Progenitor cell of endocrine pancreas (in vitro differentiated cells): ENCODE measurements at regions not wholly inside any gene's neighbourhood (a gene's known extent, or its start where the extent isn't known, plus 50 kb on each side); places are given as distances from the start of the nearest gene placed in this dataset.

Experiments
- DNase-seq: peaks from one replicate; pipeline ENCODE4 v3.0.0; 2021; ENCODE audit warnings: low spot score; ENCODE audit not compliant: unreplicated experiment
- H3K27ac Mint-ChIP-seq: 2 replicates; pipeline ENCODE4 v1.8.0; 2021; ENCODE audit warnings: mild to moderate bottlenecking, moderate library complexity, mixed read lengths
- H3K27me3 Mint-ChIP-seq: 2 replicates; pipeline ENCODE4 v1.8.0; 2021; ENCODE audit warnings: mixed read lengths
- H3K36me3 Mint-ChIP-seq: 2 replicates; pipeline ENCODE4 v1.8.0; 2022; ENCODE audit warnings: mixed read lengths; ENCODE audit not compliant: insufficient read depth
- H3K4me1 Mint-ChIP-seq: 2 replicates; pipeline ENCODE4 v1.8.0; 2021; ENCODE audit warnings: low read depth, mixed read lengths
- H3K4me3 Mint-ChIP-seq: 2 replicates; pipeline ENCODE4 v1.8.0; 2021; ENCODE audit warnings: low read depth, mild to moderate bottlenecking, moderate library complexity, mixed read lengths
- H3K9me3 Mint-ChIP-seq: 2 replicates; pipeline ENCODE4 v1.8.0; 2021; ENCODE audit warnings: low read depth, mixed read lengths
- TF ChIP-seq, protein P1 (sequence below): fragments of 200-600 bp; sonication (generic); IDR thresholded peaks from one replicate; pipeline ENCODE4 v1.5.0; 2021; ENCODE audit warnings: antibody characterized with exemption, mild to moderate bottlenecking; ENCODE audit not compliant: unreplicated experiment

DNA sequence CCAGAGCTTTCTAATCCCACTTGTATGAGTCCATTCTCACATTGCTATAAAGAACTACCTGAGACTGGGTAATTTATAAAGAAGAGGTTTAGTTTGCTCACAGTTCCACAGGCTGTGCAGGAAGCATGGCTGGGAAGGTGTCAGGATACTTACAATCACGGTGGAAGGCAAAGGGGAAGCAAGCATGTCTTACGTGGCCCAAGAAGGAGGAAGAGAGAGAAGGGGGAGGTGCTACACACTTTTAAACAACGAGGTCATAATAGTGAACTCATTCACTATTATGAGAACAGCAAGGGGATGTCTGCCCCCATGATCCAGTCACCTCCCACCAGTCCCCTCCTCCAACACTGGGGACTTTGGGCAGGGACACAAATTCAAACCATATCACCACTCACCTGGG lies 67.8 kb downstream of the TTC32 start:
- Mint-ChIP-seq H3K4me3 (no peak overlapping the region), H3K9me3 (no peaks in the 10 kb centered on the region), H3K4me1 (no peaks in the 10 kb centered on the region), H3K27me3 (peaks cover 22% of the 10 kb centered on the region), H3K36me3 (no peaks in the 10 kb centered on the region), H3K27ac (no peak overlapping the region)
- TF ChIP-seq, protein P1, sequence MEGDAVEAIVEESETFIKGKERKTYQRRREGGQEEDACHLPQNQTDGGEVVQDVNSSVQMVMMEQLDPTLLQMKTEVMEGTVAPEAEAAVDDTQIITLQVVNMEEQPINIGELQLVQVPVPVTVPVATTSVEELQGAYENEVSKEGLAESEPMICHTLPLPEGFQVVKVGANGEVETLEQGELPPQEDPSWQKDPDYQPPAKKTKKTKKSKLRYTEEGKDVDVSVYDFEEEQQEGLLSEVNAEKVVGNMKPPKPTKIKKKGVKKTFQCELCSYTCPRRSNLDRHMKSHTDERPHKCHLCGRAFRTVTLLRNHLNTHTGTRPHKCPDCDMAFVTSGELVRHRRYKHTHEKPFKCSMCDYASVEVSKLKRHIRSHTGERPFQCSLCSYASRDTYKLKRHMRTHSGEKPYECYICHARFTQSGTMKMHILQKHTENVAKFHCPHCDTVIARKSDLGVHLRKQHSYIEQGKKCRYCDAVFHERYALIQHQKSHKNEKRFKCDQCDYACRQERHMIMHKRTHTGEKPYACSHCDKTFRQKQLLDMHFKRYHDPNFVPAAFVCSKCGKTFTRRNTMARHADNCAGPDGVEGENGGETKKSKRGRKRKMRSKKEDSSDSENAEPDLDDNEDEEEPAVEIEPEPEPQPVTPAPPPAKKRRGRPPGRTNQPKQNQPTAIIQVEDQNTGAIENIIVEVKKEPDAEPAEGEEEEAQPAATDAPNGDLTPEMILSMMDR: no peak
- no peak for DNase-seq

DNA sequence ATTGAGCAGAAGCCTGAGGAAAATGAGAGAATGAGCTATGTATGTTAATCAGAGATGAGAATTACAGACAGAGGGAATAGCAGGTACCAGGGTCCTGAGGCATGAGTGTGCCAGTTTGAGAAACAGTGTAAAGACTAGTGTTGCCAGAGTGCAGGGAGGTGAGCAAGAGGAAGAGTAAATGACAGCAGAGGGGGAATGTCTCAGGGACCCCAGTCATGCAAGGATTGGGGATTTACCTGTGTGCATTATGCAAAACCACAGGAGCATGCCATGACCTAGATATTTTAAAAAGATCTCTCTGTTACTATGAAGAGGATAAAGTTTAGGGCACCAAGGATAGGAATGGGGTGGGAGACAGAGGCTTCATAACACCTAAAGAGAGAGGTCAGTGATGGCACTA lies 72.1 kb downstream of the TTC32 start:
- DNase-seq: no peak
- TF ChIP-seq, protein P1: no peak
- H3K4me1 Mint-ChIP-seq: no peaks in the 10 kb centered on the region
- no peaks in the 10 kb centered on the region for H3K36me3 Mint-ChIP-seq
- no peaks in the 10 kb centered on the region for H3K27me3 Mint-ChIP-seq
- no peak overlapping the region for H3K27ac Mint-ChIP-seq
- no peak overlapping the region for H3K4me3 Mint-ChIP-seq
- peaks cover 9% of the 10 kb centered on the region for H3K9me3 Mint-ChIP-seq

DNA sequence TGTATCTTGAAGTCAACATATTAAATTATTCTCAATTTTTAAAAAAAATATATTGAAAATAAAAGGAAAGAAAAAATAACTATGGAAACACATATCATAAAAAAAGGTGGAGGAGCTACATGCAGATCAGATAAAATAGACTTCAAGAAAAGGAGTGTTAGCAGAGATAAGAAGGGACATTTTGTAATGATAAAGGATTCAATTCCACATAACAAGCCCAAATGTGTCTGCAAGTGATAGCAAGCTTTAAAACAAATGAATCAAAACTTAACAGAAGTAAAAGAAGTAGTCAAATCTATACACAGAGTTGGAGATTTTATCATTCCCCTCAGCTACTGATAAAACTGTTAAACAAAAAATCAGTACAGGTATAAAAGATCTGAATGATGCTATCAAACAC lies 74.9 kb downstream of the TTC32 start:
- Mint-ChIP-seq H3K4me3 (no peak overlapping the region), H3K27me3 (no peaks in the 10 kb centered on the region), H3K36me3 (no peaks in the 10 kb centered on the region), H3K4me1 (no peaks in the 10 kb centered on the region), H3K27ac (no peak overlapping the region), H3K9me3 (peaks cover 9% of the 10 kb centered on the region)
- DNase-seq: no peak
- TF ChIP-seq, protein P1: no peak

DNA sequence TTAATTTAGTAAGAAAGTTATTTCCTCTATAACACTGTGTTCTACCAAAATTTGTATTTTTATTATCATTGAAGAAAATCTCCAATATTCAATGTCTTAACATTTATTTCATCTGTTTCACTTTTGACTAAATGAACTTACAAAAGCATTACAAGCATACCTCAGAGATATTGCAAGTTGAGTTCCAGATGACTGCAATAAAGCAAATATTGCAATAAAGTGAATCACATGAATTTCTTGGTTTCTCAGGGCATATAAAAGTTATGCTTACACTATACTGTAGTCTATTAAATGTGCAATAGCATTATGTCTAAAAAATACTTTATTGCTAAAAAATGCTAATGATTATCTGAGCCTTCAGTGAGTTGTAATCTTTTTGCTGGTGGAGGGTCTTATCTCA lies 78.3 kb downstream of the TTC32 start:
- DNase-seq: no peak
- Mint-ChIP-seq H3K4me3 (no peak overlapping the region), H3K27me3 (no peaks in the 10 kb centered on the region), H3K27ac (no peak overlapping the region), H3K9me3 (peaks cover 9% of the 10 kb centered on the region), H3K36me3 (no peaks in the 10 kb centered on the region), H3K4me1 (no peaks in the 10 kb centered on the region)
- TF ChIP-seq, protein P1: no peak

DNA sequence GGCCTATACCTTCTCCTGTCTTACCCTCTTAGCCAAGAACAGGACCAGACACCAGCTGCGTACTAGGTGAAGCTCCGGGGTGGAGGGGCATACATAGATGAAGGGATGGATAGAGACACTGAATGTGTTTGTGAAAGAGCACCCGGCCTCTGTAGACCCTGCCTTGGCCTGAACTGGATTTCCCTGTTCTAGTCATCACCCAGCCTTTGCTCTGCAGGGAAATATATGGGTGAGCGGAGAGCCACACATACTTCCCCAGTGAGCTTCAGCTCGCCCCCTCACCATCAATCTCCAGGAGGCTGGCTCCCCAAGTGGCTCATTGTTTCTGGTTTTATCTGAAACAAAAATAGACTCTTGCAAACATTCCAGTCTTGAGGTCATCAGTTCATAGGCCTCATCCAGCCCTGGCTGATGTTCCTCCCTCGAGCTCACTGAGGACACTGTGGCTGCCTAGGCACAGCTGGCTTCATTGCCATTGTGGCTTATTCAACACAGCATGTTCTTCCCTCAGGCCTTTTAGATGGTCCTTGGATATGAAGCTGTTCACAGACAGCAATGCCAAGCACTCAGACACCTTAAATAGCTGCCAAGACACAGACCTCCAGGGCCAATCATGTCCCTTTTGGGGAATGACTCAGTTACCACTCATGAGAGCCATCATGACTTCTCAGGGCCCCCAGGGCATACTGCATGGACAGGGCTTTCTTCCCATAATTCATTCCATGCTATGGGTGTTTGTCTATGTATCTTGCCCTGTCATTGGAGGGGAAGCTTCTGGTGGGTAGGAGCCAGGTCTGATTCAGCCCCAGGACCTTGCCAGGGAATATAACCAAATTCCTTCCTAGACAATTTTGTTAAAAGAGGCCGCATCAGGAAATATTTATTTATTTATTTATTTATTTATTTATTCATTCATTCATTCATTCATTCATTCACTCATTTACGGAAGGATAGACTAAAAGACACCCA lies 82.4 kb downstream of the TTC32 start:
- Mint-ChIP-seq H3K27me3 (no peaks in the 10 kb centered on the region), H3K27ac (no peak overlapping the region), H3K4me3 (no peak overlapping the region), H3K36me3 (no peaks in the 10 kb centered on the region), H3K4me1 (no peaks in the 10 kb centered on the region), H3K9me3 (no peaks in the 10 kb centered on the region)
- TF ChIP-seq, protein P1: no peak
- no peak for DNase-seq
